Psoas muscle (tissue), 7 donors: ENCODE measurements at regions not wholly inside any gene's neighbourhood (a gene's known extent, or its start where the extent isn't known, plus 50 kb on each side); places are given as distances from the start of the nearest gene placed in this dataset.

Source experiments
- ATAC-seq, 4 donors: fragments of 200-7000 bp; cut with Tn5 transposase; one replicate each; pipeline ENCODE4 v1.9.1; 2020; ENCODE audit warnings: moderate library complexity in 3 of 4, mild to moderate bottlenecking in 2 of 4
- DNase-seq, 2 donors: peaks; one replicate each; pipeline ENCODE4 v3.0.0-alpha.2; 2020
- H3K27ac ChIP-seq: fragments of 200-600 bp; one replicate; pipeline ENCODE4 v1.8.0; 2022
- H3K27me3 ChIP-seq, 3 donors: fragments of 200-600 bp in 1 of 3; one replicate each; pipeline versions ENCODE4 v1.6.1 to v1.8.0; 2013 to 2022; ENCODE audit warnings: low read length in 2 of 3, mild to moderate bottlenecking in 2 of 3, moderate library complexity in 1 of 3; ENCODE audit not compliant: insufficient read depth in 3 of 3
- H3K36me3 ChIP-seq, 2 donors: fragments of 200-600 bp in 1 of 2; one replicate each; pipeline versions ENCODE4 v1.6.1 to v1.8.0; 2013 to 2022; ENCODE audit warnings: low read depth in 1 of 2, mild to moderate bottlenecking in 1 of 2, moderate library complexity in 1 of 2; ENCODE audit not compliant: insufficient read depth in 1 of 2
- H3K4me1 ChIP-seq: fragments of 200-600 bp; one replicate; pipeline ENCODE4 v1.8.0; 2022
- H3K4me3 ChIP-seq: fragments of 200-600 bp; one replicate; pipeline ENCODE4 v1.8.0; 2022; ENCODE audit warnings: mild to moderate bottlenecking
- H3K9me3 ChIP-seq: fragments of 200-600 bp; one replicate; pipeline ENCODE4 v1.8.0; 2022
- CTCF ChIP-seq: fragments of 200-600 bp; IDR thresholded peaks from one replicate; pipeline ENCODE4 v1.8.0; 2022; ENCODE audit warnings: antibody characterized with exemption
- WGBS, 3 donors: extraction: QIAGEN DNeasy Blood & Tissue Kit; methylation state at CpG; one replicate each; pipeline versions ENCODE4 v1.1.6 to v1.1.7; 2013; 5-methylcytosine and 5-hydroxymethylcytosine counted together
- intact Hi-C, 2 donors: fragments of 100-400 bp; cut with DNase I; formaldehyde crosslinking; loops; one replicate each; pipeline versions ENCODE4 v1.11.0 to v1.14.2; 2022
- donor health status: healthy with polysubstance abuse.
- donor health status: DM: no; HTN: no; CAD: no; lungs with moderate emphysema.
- donor health status: Bipolar disorder and iron deficiency.
- donor health status: healthy.
- donor health status: DM: yes; HTN: yes; CAD: no.
- donor health status: DM: no; HTN: no; CAD: no.
- donor health status: DM: yes; HTN: yes; CAD: no.

GRCh38 chr9:29198861-29199260, 1625.6 kb upstream of the C9orf72 start:
- no peaks in the 10 kb centered on the region for H3K9me3 ChIP-seq

GRCh38 chr9:29199975-29200374, 1626.7 kb upstream of the C9orf72 start:
- intact Hi-C loops = no loop called here
- Histone ChIP-seq H3K9me3 (no peaks in the 10 kb centered on the region), H3K4me1 (no peaks in the 10 kb centered on the region), H3K27ac (no peak overlapping the region), H3K4me3 (no peak overlapping the region), H3K27me3 (no peaks in the 10 kb centered on the region), H3K36me3 (no peaks in the 10 kb centered on the region)
- no peak for ATAC-seq
- WGBS, 3 donors = 61 to 73% (median 69%) methylated on average over 3 of the region's 3 CpGs
- TF ChIP-seq CTCF = no peak
- DNase-seq = no peak

More at GRCh38 chr9:29198861-29199260, 1625.6 kb upstream of the C9orf72 start:
- TF ChIP-seq CTCF = no peak
- Histone ChIP-seq H3K36me3 (no peaks in the 10 kb centered on the region), H3K4me1 (no peaks in the 10 kb centered on the region), H3K27me3 (no peaks in the 10 kb centered on the region), H3K27ac (no peak overlapping the region), H3K4me3 (no peak overlapping the region)
- ATAC-seq (no peak), DNase-seq (no peak)
- WGBS, 3 donors = 64 to 75% (median 69%) methylated on average over 4 of the region's 4 CpGs
- intact Hi-C loops = no loop called here

GRCh38 chr9:29200650-29201049, 1627.4 kb upstream of the C9orf72 start:
- H3K9me3 ChIP-seq = no peaks in the 10 kb centered on the region
- intact Hi-C loops = no loop called here
- no peaks in the 10 kb centered on the region for H3K27me3 ChIP-seq
- no peaks in the 10 kb centered on the region for H3K4me1 ChIP-seq
- 89 to 96% (median 93%) methylated on average over 3 of the region's 3 CpGs for WGBS, 3 donors
- H3K4me3 ChIP-seq = no peak overlapping the region
- no peak for TF ChIP-seq CTCF
- H3K27ac ChIP-seq = no peak overlapping the region
- no peak for ATAC-seq
- DNase-seq = no peak
- no peaks in the 10 kb centered on the region for H3K36me3 ChIP-seq

GRCh38 chr9:29203244-29203930, 1630.1 kb upstream of the C9orf72 start:
- ATAC-seq = no peak
- H3K9me3 ChIP-seq = no peaks in the 10 kb centered on the region
- 32 to 48% (median 43%) methylated on average over 2 of the region's 2 CpGs for WGBS, 3 donors
- intact Hi-C loops = no loop called here
- TF ChIP-seq CTCF = no peak
- H3K27ac ChIP-seq = no peak overlapping the region
- DNase-seq = no peak
- H3K4me1 ChIP-seq = no peaks in the 10 kb centered on the region
- H3K4me3 ChIP-seq = no peak overlapping the region
- H3K36me3 ChIP-seq = no peaks in the 10 kb centered on the region
- H3K27me3 ChIP-seq = no peaks in the 10 kb centered on the region

- ATAC-seq = no peak
- DNase-seq = no peak
- no peaks in the 10 kb centered on the region for H3K4me1 ChIP-seq
- H3K27me3 ChIP-seq = peaks cover 0 to 27% (median 8%) of the 10 kb centered on the region in 3 donors
- no peak for TF ChIP-seq CTCF
- H3K4me3 ChIP-seq = no peak overlapping the region
- H3K36me3 ChIP-seq = no peaks in the 10 kb centered on the region
- intact Hi-C loops = no loop called here
- H3K9me3 ChIP-seq = no peaks in the 10 kb centered on the region
- no peak overlapping the region for H3K27ac ChIP-seq
Measured at GRCh38 chr9:29208670-29209069, 1635.4 kb upstream of the C9orf72 start.
